Hepatocyte (in vitro differentiated cells): ENCODE measurements at regions not wholly inside any gene's neighbourhood (a gene's known extent, or its start where the extent isn't known, plus 50 kb on each side); places are given as distances from the start of the nearest gene placed in this dataset.

Experiments used
- DNase-seq: peaks from one replicate; pipeline ENCODE4 v3.0.0-alpha.2; 2016; ENCODE audit warnings: low spot score
- H2AFZ ChIP-seq: fragments of 200-600 bp; sonication (generic); 2 replicates; pipeline ENCODE4 v1.6.0; 2016; ENCODE audit warnings: antibody characterized with exemption, mild to moderate bottlenecking
- H3K27ac ChIP-seq: fragments of 200-600 bp; sonication (generic); 2 replicates; pipeline ENCODE4 v1.5.1; 2016; ENCODE audit warnings: mild to moderate bottlenecking
- H3K27me3 ChIP-seq: fragments of 200-600 bp; sonication (generic); 2 replicates; pipeline ENCODE4 v1.6.1; 2016
- H3K36me3 ChIP-seq: fragments of 200-600 bp; sonication (generic); replicated peaks from 2 replicates; pipeline ENCODE4 v1.5.1; 2016; ENCODE audit warnings: low read depth; ENCODE audit not compliant: insufficient read depth
- H3K4me1 ChIP-seq: fragments of 200-600 bp; sonication (generic); 2 replicates; pipeline ENCODE4 v1.5.1; 2016; ENCODE audit warnings: mild to moderate bottlenecking, moderate library complexity; ENCODE audit not compliant: insufficient read depth
- H3K4me2 ChIP-seq: fragments of 200-600 bp; sonication (generic); 2 replicates; pipeline ENCODE4 v1.6.0; 2016
- H3K4me3 ChIP-seq: fragments of 200-600 bp; sonication (generic); 2 replicates; pipeline ENCODE4 v1.5.1; 2016; ENCODE audit warnings: mild to moderate bottlenecking
- H3K79me2 ChIP-seq: fragments of 200-600 bp; sonication (generic); 2 replicates; pipeline ENCODE4 v1.6.0; 2017; ENCODE audit warnings: mild to moderate bottlenecking
- H3K9me2 ChIP-seq: fragments of 200-600 bp; sonication (generic); replicated peaks from 2 replicates; pipeline ENCODE4 v1.6.0; 2017; ENCODE audit warnings: mild to moderate bottlenecking; ENCODE audit not compliant: insufficient read depth
- H3K9me3 ChIP-seq: fragments of 200-600 bp; sonication (generic); 2 replicates; pipeline ENCODE4 v1.5.1; 2016; ENCODE audit warnings: low read depth, mild to moderate bottlenecking
- H4K20me1 ChIP-seq: fragments of 200-600 bp; sonication (generic); 2 replicates; pipeline ENCODE4 v1.6.0; 2016; ENCODE audit warnings: mild to moderate bottlenecking; ENCODE audit not compliant: insufficient read depth, poor library complexity, severe bottlenecking
- CTCF ChIP-seq: fragments of 200-600 bp; sonication (generic); IDR thresholded peaks from 2 replicates; pipeline ENCODE4 v1.5.1; 2016; ENCODE audit warnings: antibody characterized with exemption, mild to moderate bottlenecking; ENCODE audit not compliant: poor library complexity
- EZH2 ChIP-seq: fragments of 200-600 bp; sonication (generic); IDR thresholded peaks from 2 replicates; pipeline ENCODE4 v1.6.1; 2016; ENCODE audit warnings: antibody characterized with exemption, mild to moderate bottlenecking, borderline replicate concordance
- EZH2phosphoT487 ChIP-seq: fragments of 200-600 bp; sonication (generic); IDR thresholded peaks from one replicate; pipeline ENCODE4 v1.6.1; 2018; ENCODE audit warnings: antibody characterized with exemption, mild to moderate bottlenecking, low read depth, moderate library complexity; ENCODE audit not compliant: unreplicated experiment, severe bottlenecking
- WGBS: methylation state at CpG from one replicate; pipeline ENCODE4 v1.1.6; 2016; ENCODE audit warnings: low lambda C conversion rate; ENCODE audit errors: missing lambda C conversion rate; 5-methylcytosine and 5-hydroxymethylcytosine counted together

GRCh38 chr4:42718336-42718735 lies 61.4 kb upstream of the ATP8A1 start:
- Histone ChIP-seq H2AFZ (no peak overlapping the region), H3K4me2 (no peak overlapping the region), H3K36me3 (no peaks in the 10 kb centered on the region), H3K27ac (no peak overlapping the region), H4K20me1 (no peaks in the 10 kb centered on the region), H3K4me3 (no peak overlapping the region), H3K9me2 (no peaks in the 10 kb centered on the region), H3K27me3 (no peaks in the 10 kb centered on the region), H3K79me2 (no peaks in the 10 kb centered on the region), H3K9me3 (no peaks in the 10 kb centered on the region), H3K4me1 (no peaks in the 10 kb centered on the region)
- TF ChIP-seq EZH2phosphoT487 (no peak), CTCF (no peak), EZH2 (no peak)
- no peak for DNase-seq
- 72% methylated on average over 1 of the region's 1 CpG for WGBS

GRCh38 chr4:42716996-42717395 lies 60.1 kb upstream of the ATP8A1 start:
- WGBS, result 86% methylated on average over 3 of the region's 3 CpGs
- Histone ChIP-seq H3K4me2 (no peak overlapping the region), H3K27ac (no peak overlapping the region), H3K27me3 (no peaks in the 10 kb centered on the region), H4K20me1 (no peaks in the 10 kb centered on the region), H3K79me2 (no peaks in the 10 kb centered on the region), H3K36me3 (no peaks in the 10 kb centered on the region), H2AFZ (no peak overlapping the region), H3K9me2 (no peaks in the 10 kb centered on the region), H3K4me1 (no peaks in the 10 kb centered on the region), H3K9me3 (no peaks in the 10 kb centered on the region), H3K4me3 (no peak overlapping the region)
- DNase-seq, result no peak
- TF ChIP-seq EZH2phosphoT487, result no peak
- TF ChIP-seq CTCF, result no peak
- TF ChIP-seq EZH2, result no peak

- H3K9me3 ChIP-seq, result no peaks in the 10 kb centered on the region
- no peak for DNase-seq
- H4K20me1 ChIP-seq, result no peaks in the 10 kb centered on the region
- H3K27ac ChIP-seq, result no peak overlapping the region
- no peak overlapping the region for H3K4me3 ChIP-seq
- H3K36me3 ChIP-seq, result no peaks in the 10 kb centered on the region
- no peaks in the 10 kb centered on the region for H3K79me2 ChIP-seq
- no peaks in the 10 kb centered on the region for H3K27me3 ChIP-seq
- no peak overlapping the region for H3K4me2 ChIP-seq
- no peak overlapping the region for H2AFZ ChIP-seq
- 78% methylated on average over 6 of the region's 6 CpGs for WGBS
- TF ChIP-seq EZH2 (no peak), CTCF (no peak), EZH2phosphoT487 (no peak)
- H3K4me1 ChIP-seq, result no peaks in the 10 kb centered on the region
- no peaks in the 10 kb centered on the region for H3K9me2 ChIP-seq
Observed at GRCh38 chr4:42715807-42716482, 59.0 kb upstream of the ATP8A1 start.

GRCh38 chr4:42713391-42713790 lies 56.5 kb upstream of the ATP8A1 start:
- Histone ChIP-seq H3K79me2 (no peaks in the 10 kb centered on the region), H3K36me3 (no peaks in the 10 kb centered on the region), H3K27me3 (no peaks in the 10 kb centered on the region), H3K4me3 (no peak overlapping the region), H3K9me3 (no peaks in the 10 kb centered on the region), H2AFZ (no peak overlapping the region), H3K4me1 (peaks cover 4% of the 10 kb centered on the region), H3K9me2 (no peaks in the 10 kb centered on the region), H4K20me1 (no peaks in the 10 kb centered on the region), H3K27ac (no peak overlapping the region), H3K4me2 (no peak overlapping the region)
- no peak for TF ChIP-seq EZH2phosphoT487
- TF ChIP-seq CTCF, result no peak
- no peak for TF ChIP-seq EZH2
- WGBS, result 79% methylated on average over 3 of the region's 3 CpGs
- no peak for DNase-seq
